ENCODE measurements at regions not wholly inside any gene's neighbourhood (a gene's known extent, or its start where the extent isn't known, plus 50 kb on each side); places are given as distances from the start of the nearest gene placed in this dataset.
"Not testable (repeated sequence)": the region's sequence is repeated elsewhere in the genome, so short reads cannot be mapped to it uniquely, and the experiment has no call there.

DNA sequence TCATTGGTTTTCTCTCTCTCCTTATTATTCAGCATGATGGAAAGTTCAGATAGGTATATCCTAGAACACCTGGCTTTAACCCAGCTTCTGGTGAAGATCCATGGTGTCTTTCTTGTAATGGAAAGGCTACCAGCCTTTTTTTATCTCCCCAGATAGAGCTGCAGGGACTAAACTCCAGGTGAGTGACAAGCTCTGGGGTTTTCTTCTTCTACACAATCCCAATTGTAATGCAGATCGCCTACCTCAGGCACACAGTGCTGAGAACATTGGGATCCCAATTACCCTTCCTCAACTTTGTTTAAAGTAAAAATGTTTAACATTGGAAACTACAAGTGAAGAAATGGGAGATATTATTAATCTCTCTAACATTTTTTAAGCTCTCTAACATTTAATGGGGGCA lies 1851.7 kb downstream of the PCDH9 start:
- TF ChIP-seq, protein P1, sequence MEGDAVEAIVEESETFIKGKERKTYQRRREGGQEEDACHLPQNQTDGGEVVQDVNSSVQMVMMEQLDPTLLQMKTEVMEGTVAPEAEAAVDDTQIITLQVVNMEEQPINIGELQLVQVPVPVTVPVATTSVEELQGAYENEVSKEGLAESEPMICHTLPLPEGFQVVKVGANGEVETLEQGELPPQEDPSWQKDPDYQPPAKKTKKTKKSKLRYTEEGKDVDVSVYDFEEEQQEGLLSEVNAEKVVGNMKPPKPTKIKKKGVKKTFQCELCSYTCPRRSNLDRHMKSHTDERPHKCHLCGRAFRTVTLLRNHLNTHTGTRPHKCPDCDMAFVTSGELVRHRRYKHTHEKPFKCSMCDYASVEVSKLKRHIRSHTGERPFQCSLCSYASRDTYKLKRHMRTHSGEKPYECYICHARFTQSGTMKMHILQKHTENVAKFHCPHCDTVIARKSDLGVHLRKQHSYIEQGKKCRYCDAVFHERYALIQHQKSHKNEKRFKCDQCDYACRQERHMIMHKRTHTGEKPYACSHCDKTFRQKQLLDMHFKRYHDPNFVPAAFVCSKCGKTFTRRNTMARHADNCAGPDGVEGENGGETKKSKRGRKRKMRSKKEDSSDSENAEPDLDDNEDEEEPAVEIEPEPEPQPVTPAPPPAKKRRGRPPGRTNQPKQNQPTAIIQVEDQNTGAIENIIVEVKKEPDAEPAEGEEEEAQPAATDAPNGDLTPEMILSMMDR (IDR thresholded peaks at IDR 0.05; ENCODE audit: insufficient read depth, low read length, severe bottlenecking): no peak
- Histone ChIP-seq H3K27me3 (ENCODE audit: control insufficient read depth, insufficient read depth, low read length) (no peaks in the 10 kb centered on the region), H3K36me3 (ENCODE audit: control insufficient read depth, insufficient read depth, low read length) (no peaks in the 10 kb centered on the region), H3K4me3 (ENCODE audit: low read depth, low read length) (no peak overlapping the region)
- DNase-seq (ENCODE audit: low read depth): no peak
- FAIRE-seq: no peak

DNA sequence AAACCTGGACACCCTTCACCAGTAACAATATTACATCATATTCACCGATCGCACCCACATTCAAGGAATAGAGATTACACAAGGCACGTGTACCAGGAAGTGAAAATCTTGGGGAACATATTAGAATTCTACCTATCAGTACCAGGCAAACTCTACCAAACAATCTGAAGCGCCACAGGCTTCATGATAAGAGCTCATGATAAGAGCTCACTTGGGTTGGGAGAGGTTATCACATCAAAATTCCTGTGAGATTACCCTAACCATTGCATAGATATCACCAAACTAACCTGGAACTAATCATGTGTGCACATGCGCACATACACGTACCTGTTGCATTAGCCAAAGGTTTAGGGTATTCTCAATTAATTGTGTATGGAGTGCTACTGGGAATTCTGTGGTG lies 1861.3 kb downstream of the PCDH9 start:
- Histone ChIP-seq H3K4me3 (ENCODE audit: low read depth, low read length) (no peak overlapping the region), H3K36me3 (ENCODE audit: control insufficient read depth, insufficient read depth, low read length) (no peaks in the 10 kb centered on the region), H3K27me3 (ENCODE audit: control insufficient read depth, insufficient read depth, low read length) (no peaks in the 10 kb centered on the region)
- no peak for DNase-seq (ENCODE audit: low read depth)
- no peak for FAIRE-seq
- TF ChIP-seq, protein P1 (IDR thresholded peaks at IDR 0.05; ENCODE audit: insufficient read depth, low read length, severe bottlenecking): no peak

DNA sequence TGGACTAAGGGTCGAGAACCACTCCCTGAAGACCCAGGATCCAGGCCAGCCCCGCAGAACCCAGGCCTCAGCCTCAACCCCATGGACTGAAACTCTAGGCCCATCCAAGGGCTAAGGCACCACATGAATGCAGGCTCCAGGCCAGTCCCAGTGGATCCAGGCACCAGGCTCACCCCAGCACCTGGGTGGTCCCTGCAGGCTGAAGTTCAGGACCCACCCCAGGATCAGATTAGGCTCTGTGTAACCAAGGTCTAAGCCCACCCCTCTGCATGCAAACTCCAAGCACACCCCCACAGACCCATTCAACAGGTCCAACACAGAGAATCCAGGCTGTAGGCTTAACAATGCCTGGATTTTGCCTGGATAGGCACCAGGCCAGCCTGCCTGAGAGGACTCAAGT lies 1876.2 kb downstream of the PCDH9 start:
- Histone ChIP-seq H3K27me3 (ENCODE audit: control insufficient read depth, insufficient read depth, low read length) (no peaks in the 10 kb centered on the region), H3K36me3 (ENCODE audit: control insufficient read depth, insufficient read depth, low read length) (no peaks in the 10 kb centered on the region), H3K4me3 (ENCODE audit: low read depth, low read length) (no peak overlapping the region)
- TF ChIP-seq, protein P1 (IDR thresholded peaks at IDR 0.05; ENCODE audit: insufficient read depth, low read length, severe bottlenecking): no peak
- DNase-seq (ENCODE audit: low read depth) (no peak), FAIRE-seq (no peak)

DNA sequence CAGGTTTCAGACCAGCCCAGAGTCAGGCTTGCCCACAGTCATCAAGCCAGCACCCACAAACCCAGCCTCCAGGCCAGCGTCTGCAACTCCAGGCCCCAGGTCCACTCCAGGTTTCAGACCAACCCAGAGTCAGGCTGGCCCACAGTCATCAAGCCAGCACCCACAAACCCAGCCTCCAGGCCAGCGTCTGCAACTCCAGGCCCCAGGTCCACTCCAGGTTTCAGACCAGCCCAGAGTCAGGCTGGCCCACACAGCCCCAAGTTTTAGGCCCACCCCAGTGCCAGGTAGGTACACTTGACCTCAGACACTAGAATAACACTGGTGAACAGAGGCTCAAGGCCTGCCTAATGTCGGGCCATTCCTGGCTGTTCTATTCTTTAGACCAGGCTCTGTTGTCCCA lies 1877.0 kb downstream of the PCDH9 start:
- H3K4me3 ChIP-seq (ENCODE audit: low read depth, low read length); H3K27me3 ChIP-seq (ENCODE audit: control insufficient read depth, insufficient read depth, low read length); FAIRE-seq; H3K36me3 ChIP-seq (ENCODE audit: control insufficient read depth, insufficient read depth, low read length); DNase-seq (ENCODE audit: low read depth): not testable (repeated sequence)

DNA sequence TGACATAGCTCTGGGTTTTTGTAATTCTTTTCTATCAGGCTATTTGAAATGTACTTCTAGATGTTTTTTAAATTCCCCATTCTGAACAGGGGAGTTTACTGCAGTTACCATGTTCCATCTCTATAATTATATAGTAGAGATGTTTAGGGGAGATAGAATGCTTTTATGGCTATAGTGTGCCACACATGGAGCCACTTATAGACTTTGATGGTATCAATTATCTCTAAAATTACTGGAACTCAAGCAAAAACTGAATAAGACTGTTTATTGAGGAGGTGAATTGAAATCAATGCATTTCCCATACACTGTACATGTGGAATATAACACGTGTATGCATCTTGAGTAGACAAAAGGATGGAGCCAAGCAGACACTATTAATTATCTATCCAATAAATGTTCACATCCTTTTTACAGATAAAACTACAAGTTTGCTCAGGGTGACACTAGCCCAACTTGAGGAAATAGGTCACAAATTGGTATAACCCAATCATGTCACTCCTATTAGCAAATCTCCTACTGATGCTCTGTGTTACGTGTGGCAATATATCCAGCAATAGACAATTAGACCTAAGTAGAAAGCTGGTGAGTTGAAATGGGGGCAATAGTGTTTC lies 1882.6 kb downstream of the PCDH9 start:
- no peak overlapping the region for H3K4me3 ChIP-seq (ENCODE audit: low read depth, low read length)
- TF ChIP-seq, protein P1 (IDR thresholded peaks at IDR 0.05; ENCODE audit: insufficient read depth, low read length, severe bottlenecking): no peak
- DNase-seq (ENCODE audit: low read depth) (no peak), FAIRE-seq (no peak)
- no peaks in the 10 kb centered on the region for H3K36me3 ChIP-seq (ENCODE audit: control insufficient read depth, insufficient read depth, low read length)
- H3K27me3 ChIP-seq (ENCODE audit: control insufficient read depth, insufficient read depth, low read length): no peaks in the 10 kb centered on the region

DNA sequence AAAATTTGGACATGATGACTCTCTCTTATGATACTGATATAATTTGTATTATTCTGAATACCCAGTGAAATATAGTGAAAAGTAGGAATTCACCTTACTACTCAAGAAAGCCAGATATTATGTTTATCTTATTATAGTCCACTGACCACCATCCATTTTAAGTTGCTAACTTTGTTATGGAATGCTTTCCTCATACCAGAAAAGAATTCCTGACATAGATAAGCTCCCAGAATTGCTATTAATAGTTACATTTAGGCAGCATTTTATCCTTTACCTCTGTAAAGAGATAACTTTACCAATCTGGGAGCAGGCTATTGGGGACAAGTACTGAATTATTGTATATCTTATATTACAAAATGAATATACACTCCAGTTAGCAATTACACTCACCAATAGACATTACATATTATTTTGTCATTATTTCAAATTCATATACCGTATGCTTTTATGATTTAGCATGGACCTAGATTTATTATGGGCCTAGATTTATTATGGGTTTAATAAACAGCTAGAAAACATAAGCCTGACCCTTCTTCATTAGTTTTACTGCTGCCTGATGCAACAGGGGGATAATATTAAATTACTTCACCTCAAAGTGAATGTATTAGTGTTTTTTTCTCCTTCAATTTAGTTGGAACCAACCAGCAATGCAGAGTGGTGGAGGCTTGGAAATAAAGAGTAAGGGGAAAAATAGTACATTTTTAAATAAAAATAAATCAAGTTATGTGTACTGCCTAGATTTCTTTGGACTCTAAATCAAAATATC lies 1886.1 kb downstream of the PCDH9 start:
- Histone ChIP-seq H3K27me3 (ENCODE audit: control insufficient read depth, insufficient read depth, low read length) (no peaks in the 10 kb centered on the region), H3K36me3 (ENCODE audit: control insufficient read depth, insufficient read depth, low read length) (no peaks in the 10 kb centered on the region), H3K4me3 (ENCODE audit: low read depth, low read length) (no peak overlapping the region)
- TF ChIP-seq, protein P1 (IDR thresholded peaks at IDR 0.05; ENCODE audit: insufficient read depth, low read length, severe bottlenecking): no peak
- FAIRE-seq: no peak
- DNase-seq (ENCODE audit: low read depth): no peak
